ENCODE measurements at regions not wholly inside any gene's neighbourhood (a gene's known extent, or its start where the extent isn't known, plus 50 kb on each side); places are given as distances from the start of the nearest gene placed in this dataset.

- H3K4me1 ChIP-seq (ENCODE audit: insufficient read depth) = no peaks in the 10 kb centered on the region
- intact Hi-C loops (cut with DNase I) = no loop called here
- no peak for TF ChIP-seq CTCF (IDR thresholded peaks at IDR 0.05)
- TF ChIP-seq POLR2A (IDR thresholded peaks at IDR 0.05) = no peak
- TF ChIP-seq EP300 (IDR thresholded peaks at IDR 0.05) = no peak
- DNase-seq = no peak
- H3K36me3 ChIP-seq = no peaks in the 10 kb centered on the region
- no peak overlapping the region for H3K4me3 ChIP-seq
- no peaks in the 10 kb centered on the region for H3K9me3 ChIP-seq
- 69 to 76% (median 76%) methylated on average over 2 of the region's 2 CpGs for WGBS, 3 donors
- H3K27me3 ChIP-seq = no peaks in the 10 kb centered on the region
- H3K27ac ChIP-seq = no peak overlapping the region
Measured at GRCh38 chr15:26433060-26433459, 339.8 kb downstream of the GABRB3 start.

- no peak overlapping the region for H3K4me3 ChIP-seq
- intact Hi-C loops (cut with DNase I) = no loop called here
- no peak overlapping the region for H3K27ac ChIP-seq
- no peaks in the 10 kb centered on the region for H3K36me3 ChIP-seq
- H3K9me3 ChIP-seq = no peaks in the 10 kb centered on the region
- no peaks in the 10 kb centered on the region for H3K27me3 ChIP-seq
- no peaks in the 10 kb centered on the region for H3K4me1 ChIP-seq (ENCODE audit: insufficient read depth)
- DNase-seq = no peak
- no peak for TF ChIP-seq POLR2A (IDR thresholded peaks at IDR 0.05)
- TF ChIP-seq EP300 (IDR thresholded peaks at IDR 0.05) = no peak
- 70 to 81% (median 81%) methylated on average over 2 of the region's 2 CpGs for WGBS, 3 donors
Measured at GRCh38 chr15:26421065-26421464, 351.8 kb downstream of the GABRB3 start.

GRCh38 chr15:26395624-26396023 is 377.2 kb downstream of the GABRB3 start:
- no peak for DNase-seq
- H3K4me3 ChIP-seq = no peak overlapping the region
- H3K36me3 ChIP-seq = no peaks in the 10 kb centered on the region
- no peaks in the 10 kb centered on the region for H3K27me3 ChIP-seq
- intact Hi-C loops (cut with DNase I) = no loop called here
- no peaks in the 10 kb centered on the region for H3K4me1 ChIP-seq (ENCODE audit: insufficient read depth)
- no peak overlapping the region for H3K27ac ChIP-seq
- no peak for TF ChIP-seq EP300 (IDR thresholded peaks at IDR 0.05)
- no peak for TF ChIP-seq CTCF (IDR thresholded peaks at IDR 0.05)
- no peak for TF ChIP-seq POLR2A (IDR thresholded peaks at IDR 0.05)
- 45 to 55% (median 45%) methylated on average over 4 of the region's 4 CpGs for WGBS, 3 donors
- H3K9me3 ChIP-seq = no peaks in the 10 kb centered on the region

GRCh38 chr15:26394801-26395200 is 378.1 kb downstream of the GABRB3 start:
- H3K4me1 ChIP-seq (ENCODE audit: insufficient read depth) = no peaks in the 10 kb centered on the region
- no peak for DNase-seq
- H3K4me3 ChIP-seq = no peak overlapping the region
- no peak for TF ChIP-seq CTCF (IDR thresholded peaks at IDR 0.05)
- no peak for TF ChIP-seq POLR2A (IDR thresholded peaks at IDR 0.05)
- TF ChIP-seq EP300 (IDR thresholded peaks at IDR 0.05) = no peak
- no peak overlapping the region for H3K27ac ChIP-seq
- 22 to 36% (median 26%) methylated on average over 8 of the region's 8 CpGs for WGBS, 3 donors
- no peaks in the 10 kb centered on the region for H3K36me3 ChIP-seq
- no peaks in the 10 kb centered on the region for H3K27me3 ChIP-seq
- intact Hi-C loops (cut with DNase I) = loop anchor here in 1 of 4 donors (5.0 kb wide), 1 partner anchor 178 kb away; no protein-coding TSS in a partner anchor
- no peaks in the 10 kb centered on the region for H3K9me3 ChIP-seq

GRCh38 chr15:26392956-26393355 is 379.9 kb downstream of the GABRB3 start:
- DNase-seq = no peak
- WGBS, 3 donors = 94 to 97% (median 96%) methylated on average over 2 of the region's 2 CpGs
- no peaks in the 10 kb centered on the region for H3K27me3 ChIP-seq
- no peaks in the 10 kb centered on the region for H3K36me3 ChIP-seq
- H3K27ac ChIP-seq = no peak overlapping the region
- intact Hi-C loops (cut with DNase I) = loop anchor here in 1 of 4 donors (5.0 kb wide), 1 partner anchor 179 kb away; no protein-coding TSS in a partner anchor
- H3K9me3 ChIP-seq = no peaks in the 10 kb centered on the region
- H3K4me1 ChIP-seq (ENCODE audit: insufficient read depth) = no peaks in the 10 kb centered on the region
- TF ChIP-seq POLR2A (IDR thresholded peaks at IDR 0.05) (no peak), EP300 (IDR thresholded peaks at IDR 0.05) (no peak), CTCF (IDR thresholded peaks at IDR 0.05) (no peak)
- H3K4me3 ChIP-seq = no peak overlapping the region
